ENCODE measurements at regions not wholly inside any gene's neighbourhood (a gene's known extent, or its start where the extent isn't known, plus 50 kb on each side); places are given as distances from the start of the nearest gene placed in this dataset.

GRCh38 chr10:10626734-10627133, 390.9 kb upstream of the CELF2 start:
- TF ChIP-seq SUZ12 (IDR thresholded peaks at IDR 0.05; ENCODE audit: extremely low read depth, insufficient read depth, insufficient read length): no peak
- no peak for TF ChIP-seq YY1 (IDR thresholded peaks at IDR 0.05; ENCODE audit: insufficient read depth, insufficient read length)
- TF ChIP-seq ZNF274 (IDR thresholded peaks at IDR 0.05; ENCODE audit: low read depth, low read length): no peak
